ENCODE measurements at regions not wholly inside any gene's neighbourhood (a gene's known extent, or its start where the extent isn't known, plus 50 kb on each side); places are given as distances from the start of the nearest gene placed in this dataset.
"Not testable (repeated sequence)": the region's sequence is repeated elsewhere in the genome, so short reads cannot be mapped to it uniquely, and the experiment has no call there.

DNA sequence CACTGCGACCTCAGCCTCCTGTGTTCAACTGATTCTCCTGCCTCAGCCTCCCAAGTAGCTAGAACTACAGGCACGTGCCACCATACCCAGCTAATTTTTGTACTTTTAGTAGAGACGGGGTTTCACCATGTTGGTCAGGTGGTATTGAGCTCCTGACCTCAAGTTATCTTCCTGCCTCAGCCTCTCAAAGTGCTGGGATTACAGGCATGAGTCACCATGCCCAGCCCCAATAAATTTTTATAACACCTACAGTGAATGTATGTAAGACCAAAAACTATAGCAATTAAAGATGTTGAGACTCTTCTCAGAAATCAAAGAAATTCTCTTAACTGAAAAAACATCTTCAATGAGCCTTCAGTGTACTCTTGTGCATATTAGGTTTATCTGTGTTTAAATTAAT lies 82.2 kb upstream of the MITF start:
- H3K27ac Mint-ChIP-seq, H3K4me3 Mint-ChIP-seq, H3K9me3 Mint-ChIP-seq, ATAC-seq, H3K4me1 Mint-ChIP-seq, H3K27me3 Mint-ChIP-seq, H3K36me3 Mint-ChIP-seq: not testable (repeated sequence)

DNA sequence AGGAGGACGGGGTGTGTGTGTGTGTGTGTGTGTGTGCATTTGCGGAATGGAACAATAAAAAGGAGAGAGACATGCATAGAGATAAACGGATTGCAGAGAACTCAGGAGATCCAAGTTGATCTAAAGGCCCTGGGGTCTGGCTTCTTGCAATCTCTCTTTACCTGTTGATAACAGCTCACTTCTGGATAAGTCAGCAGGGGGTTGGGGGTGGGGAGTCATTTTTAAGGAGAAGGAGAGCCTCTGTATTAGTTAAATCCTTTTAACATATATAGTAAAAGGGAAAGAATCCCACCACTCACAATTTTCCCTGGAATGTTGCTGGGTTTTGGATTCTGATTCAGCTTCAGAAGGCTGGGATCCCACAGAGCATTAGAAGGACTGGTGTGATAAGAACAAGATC lies 87.5 kb upstream of the MITF start:
- Mint-ChIP-seq H3K4me3 (no peak overlapping the region), H3K27me3 (no peaks in the 10 kb centered on the region), H3K27ac (no peak overlapping the region), H3K36me3 (no peaks in the 10 kb centered on the region), H3K4me1 (no peaks in the 10 kb centered on the region), H3K9me3 (no peaks in the 10 kb centered on the region)
- no peak for ATAC-seq

DNA sequence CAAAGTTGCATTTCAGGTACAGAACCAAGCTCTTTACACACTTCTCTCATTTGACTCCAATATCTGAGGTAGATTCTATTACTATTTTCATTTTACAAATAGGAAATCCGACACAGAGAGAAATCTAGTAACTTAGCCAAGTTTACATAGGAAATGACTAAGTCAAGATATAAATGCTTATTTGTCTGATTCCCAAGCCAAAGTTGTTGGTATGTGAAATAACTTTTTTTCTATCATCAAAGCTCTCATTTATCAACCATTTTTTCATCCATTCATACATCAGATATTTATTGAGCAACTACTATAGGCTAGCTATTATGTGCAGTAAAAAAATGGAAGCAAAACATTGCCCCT lies 89.2 kb upstream of the MITF start:
- Mint-ChIP-seq H3K4me1 (no peaks in the 10 kb centered on the region), H3K36me3 (no peaks in the 10 kb centered on the region), H3K27ac (no peak overlapping the region), H3K9me3 (no peaks in the 10 kb centered on the region), H3K4me3 (no peak overlapping the region), H3K27me3 (no peaks in the 10 kb centered on the region)
- no peak for ATAC-seq

DNA sequence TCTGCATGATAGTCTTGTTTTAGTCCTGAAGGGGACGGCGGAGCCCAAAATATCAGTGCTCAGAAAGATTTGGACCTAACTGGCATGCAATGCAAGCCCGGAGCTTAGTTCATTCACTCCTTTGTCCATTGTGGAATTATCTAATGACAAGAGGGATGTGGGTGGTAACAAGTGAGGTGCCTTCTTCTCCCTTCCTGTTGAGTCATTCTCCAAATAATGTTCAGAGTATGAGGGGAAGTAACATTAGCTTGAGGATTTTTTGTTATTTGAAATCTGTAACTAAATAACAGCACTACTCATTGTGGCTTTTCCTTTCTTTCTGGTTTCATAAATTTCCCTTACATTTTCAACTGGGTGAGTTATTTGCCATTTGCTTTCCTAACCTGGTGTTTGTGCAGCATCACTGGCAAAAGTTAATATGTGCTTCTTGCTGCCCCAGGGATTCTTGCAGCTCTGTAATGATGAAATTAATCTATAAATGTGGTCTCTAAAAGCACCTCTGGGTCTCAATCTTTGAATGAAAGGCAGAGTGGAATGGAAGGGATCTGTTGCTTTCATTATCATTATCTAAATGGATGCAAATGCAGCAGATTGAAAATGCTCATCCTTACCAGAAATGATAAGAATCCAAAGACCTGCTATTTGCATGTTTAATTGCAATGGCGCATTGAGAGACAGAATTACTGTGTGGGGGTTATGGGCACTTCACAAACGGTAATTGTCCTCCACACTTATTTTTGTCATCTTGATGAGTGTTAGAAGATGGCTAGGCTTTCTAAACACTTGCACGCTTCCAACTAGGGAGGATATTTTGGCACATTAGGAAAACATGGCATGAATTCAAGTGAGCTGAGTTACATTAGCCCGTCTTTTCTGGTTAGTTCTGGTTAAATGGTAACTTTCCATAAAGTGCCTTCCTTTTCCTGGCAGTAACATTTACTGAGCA lies 89.9 kb upstream of the MITF start:
- Mint-ChIP-seq H3K27me3 (no peaks in the 10 kb centered on the region), H3K4me1 (no peaks in the 10 kb centered on the region), H3K9me3 (no peaks in the 10 kb centered on the region), H3K36me3 (no peaks in the 10 kb centered on the region), H3K4me3 (no peak overlapping the region), H3K27ac (no peak overlapping the region)
- no peak for ATAC-seq

DNA sequence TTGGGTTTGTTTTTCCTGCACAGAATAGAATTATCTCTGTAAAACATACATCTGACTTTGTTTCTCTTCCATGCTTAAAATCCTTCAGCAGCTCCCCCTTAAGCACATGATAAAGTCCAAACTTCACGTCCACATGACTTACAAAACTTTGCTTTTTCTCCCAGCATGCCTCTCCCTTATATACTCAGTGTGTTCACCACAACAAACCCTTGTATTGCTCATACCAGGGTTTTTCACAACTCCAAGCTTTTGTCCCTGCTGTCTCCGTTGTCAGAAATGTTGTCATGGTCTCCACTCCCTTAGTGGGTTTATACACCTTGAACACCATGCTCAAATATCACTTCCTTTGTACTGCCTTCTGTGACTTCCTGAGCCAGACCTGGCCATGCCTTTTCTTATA lies 91.1 kb upstream of the MITF start:
- no peaks in the 10 kb centered on the region for H3K4me1 Mint-ChIP-seq
- H3K27ac Mint-ChIP-seq, result no peak overlapping the region
- no peaks in the 10 kb centered on the region for H3K36me3 Mint-ChIP-seq
- no peak overlapping the region for H3K4me3 Mint-ChIP-seq
- H3K9me3 Mint-ChIP-seq, result no peaks in the 10 kb centered on the region
- no peaks in the 10 kb centered on the region for H3K27me3 Mint-ChIP-seq
- no peak for ATAC-seq

DNA sequence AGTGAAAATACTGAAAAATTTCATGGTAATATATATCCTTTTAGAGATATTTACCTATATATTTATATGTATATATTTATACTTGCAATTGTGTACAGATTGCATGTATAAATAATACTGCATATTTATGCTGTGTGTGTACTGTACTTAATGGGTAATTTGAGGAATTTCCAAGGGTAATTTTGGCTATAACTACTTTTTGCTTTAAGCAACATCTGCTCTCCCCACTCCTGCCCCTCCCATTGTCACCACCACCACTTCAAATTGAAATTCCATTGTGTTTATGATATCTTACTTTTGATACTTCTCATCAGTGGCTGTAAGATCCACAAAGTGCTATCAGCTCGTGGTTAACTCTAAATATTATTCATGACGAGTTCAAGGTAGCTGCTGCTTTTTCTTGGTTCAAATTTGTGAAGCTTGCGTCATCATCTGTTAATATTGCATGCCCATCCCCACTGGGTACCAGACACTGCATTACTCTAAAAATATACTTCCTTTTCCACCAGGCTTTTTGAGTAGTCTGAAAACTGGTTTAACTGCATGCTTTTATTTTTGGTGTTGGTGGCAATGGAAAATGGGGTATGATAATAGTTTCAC lies 91.7 kb upstream of the MITF start:
- Mint-ChIP-seq H3K4me1 (no peaks in the 10 kb centered on the region), H3K36me3 (no peaks in the 10 kb centered on the region), H3K27ac (no peak overlapping the region), H3K9me3 (no peaks in the 10 kb centered on the region), H3K4me3 (no peak overlapping the region), H3K27me3 (no peaks in the 10 kb centered on the region)
- ATAC-seq, result no peak

DNA sequence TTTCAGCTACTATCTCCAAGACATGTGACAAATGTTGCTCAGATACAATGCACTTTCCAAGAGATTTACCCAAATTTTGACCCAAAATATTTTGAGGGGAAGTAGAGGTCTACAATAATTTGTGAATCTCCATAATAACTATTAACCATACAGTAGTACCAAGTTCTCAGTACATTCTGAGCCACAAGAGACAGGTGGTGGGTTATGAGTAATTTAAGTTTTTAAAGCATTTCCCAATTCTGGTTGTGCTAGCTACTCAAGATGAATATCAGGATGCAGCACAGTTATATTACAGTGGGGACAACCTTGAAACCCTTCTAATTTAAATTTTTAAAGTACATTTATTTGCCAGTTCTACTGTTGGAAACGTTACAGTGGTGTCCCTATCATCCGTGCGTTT lies 92.2 kb upstream of the MITF start:
- Mint-ChIP-seq H3K36me3 (no peaks in the 10 kb centered on the region), H3K27ac (no peak overlapping the region), H3K4me3 (no peak overlapping the region), H3K9me3 (no peaks in the 10 kb centered on the region), H3K27me3 (no peaks in the 10 kb centered on the region), H3K4me1 (no peaks in the 10 kb centered on the region)
- ATAC-seq, result no peak

DNA sequence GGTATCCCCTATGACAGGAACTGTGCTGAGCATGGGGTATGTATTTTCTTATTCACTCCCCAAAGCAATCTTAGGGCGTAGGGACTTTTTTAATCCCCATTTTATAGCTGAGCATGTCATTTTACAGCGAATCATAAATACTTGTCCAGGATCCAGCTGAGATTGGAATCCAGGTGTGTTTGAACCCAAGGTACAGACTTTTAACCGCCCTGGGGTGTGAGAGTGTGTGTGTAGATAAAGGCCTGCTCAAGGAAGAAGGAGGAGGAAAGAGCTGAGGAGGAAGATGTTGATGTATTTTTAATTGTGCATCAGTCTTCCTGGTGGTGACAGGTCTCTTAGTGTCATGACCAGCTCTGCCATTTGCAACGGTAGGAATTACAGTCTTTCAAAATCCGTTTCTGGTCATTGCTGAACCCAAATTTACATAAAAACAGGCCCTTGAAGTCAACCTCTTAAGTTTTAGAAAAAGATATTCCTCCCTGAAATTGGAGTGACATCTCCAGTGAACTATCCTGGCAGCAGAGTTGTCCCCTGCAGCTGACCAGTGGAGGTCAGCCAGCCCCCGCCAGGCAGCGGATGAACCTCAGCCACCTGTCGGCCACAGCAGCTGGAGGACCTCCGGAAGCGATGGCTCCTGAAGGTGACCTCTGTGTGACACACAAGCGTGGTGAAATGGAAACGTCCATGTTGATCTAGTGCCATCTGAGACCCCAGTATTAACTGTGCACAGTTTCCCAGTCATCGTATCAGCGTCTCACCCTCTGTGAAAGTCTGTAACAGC lies 92.8 kb upstream of the MITF start:
- Mint-ChIP-seq H3K36me3 (no peaks in the 10 kb centered on the region), H3K9me3 (no peaks in the 10 kb centered on the region), H3K4me3 (no peak overlapping the region), H3K4me1 (no peaks in the 10 kb centered on the region), H3K27ac (no peak overlapping the region), H3K27me3 (no peaks in the 10 kb centered on the region)
- no peak for ATAC-seq

DNA sequence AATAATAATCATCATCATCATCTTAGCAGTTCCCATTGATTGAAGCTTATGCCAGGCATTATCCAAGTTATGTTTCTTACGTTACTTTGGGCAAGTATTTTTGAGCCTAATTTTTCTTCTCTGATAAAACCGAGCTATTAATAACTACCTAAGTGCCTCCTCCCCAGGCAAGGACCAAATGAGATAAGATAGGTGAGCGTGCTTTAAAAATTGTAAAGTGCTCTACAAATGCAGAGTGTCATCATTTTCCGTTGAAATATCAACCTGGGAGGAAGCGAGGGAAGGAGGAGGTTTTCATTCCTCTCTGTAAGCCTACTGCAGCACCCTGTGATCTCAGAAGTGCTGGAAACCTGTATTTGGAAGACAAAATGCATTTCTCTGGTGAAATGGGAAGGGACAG lies 96.7 kb upstream of the MITF start:
- Mint-ChIP-seq H3K4me3 (no peak overlapping the region), H3K27ac (no peak overlapping the region), H3K9me3 (no peaks in the 10 kb centered on the region), H3K4me1 (no peaks in the 10 kb centered on the region), H3K27me3 (no peaks in the 10 kb centered on the region), H3K36me3 (no peaks in the 10 kb centered on the region)
- no peak for ATAC-seq

DNA sequence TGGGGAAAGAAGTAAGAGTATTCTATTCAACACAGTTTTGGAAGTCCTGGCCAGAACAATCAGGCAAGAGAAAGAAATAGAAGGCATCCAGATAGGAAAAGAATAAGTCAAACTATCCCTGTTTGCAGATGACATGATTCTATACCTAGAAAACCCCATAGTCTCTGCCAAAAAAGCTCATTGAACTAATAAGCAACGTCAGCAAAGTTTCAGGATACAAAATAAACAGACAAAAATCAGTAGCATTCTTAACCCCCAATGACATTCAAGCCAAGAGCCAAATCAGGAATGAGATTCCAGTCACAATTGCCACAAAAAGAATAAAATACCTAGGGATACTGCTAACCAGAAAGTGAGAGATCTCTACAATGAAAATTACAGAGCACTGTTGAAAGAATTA lies 99.4 kb upstream of the MITF start:
- H3K9me3 Mint-ChIP-seq, result no peaks in the 10 kb centered on the region
- H3K36me3 Mint-ChIP-seq, result no peaks in the 10 kb centered on the region
- no peak for ATAC-seq
- no peaks in the 10 kb centered on the region for H3K27me3 Mint-ChIP-seq
- H3K4me3 Mint-ChIP-seq, result no peak overlapping the region
- H3K27ac Mint-ChIP-seq, result no peak overlapping the region
- H3K4me1 Mint-ChIP-seq, result no peaks in the 10 kb centered on the region

DNA sequence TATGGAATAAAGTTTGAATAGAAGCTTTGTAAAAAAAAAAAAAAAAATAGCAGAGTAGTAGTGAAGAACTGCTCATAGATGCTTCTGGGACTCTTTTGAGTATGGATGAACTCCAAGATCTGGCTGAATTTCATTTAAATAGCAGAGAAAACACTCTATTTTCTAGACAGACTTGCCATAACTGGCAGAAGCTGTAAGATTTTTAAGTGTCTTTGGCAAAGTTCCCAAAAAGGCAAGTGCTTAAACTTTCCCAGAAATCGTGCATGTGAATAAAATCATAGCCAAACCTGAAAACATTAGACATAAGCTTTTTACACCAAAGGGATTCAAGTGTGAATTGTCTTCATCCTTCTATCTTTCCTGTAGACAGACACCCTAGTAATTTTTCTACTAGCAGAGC lies 110.3 kb upstream of the MITF start:
- no peaks in the 10 kb centered on the region for H3K36me3 Mint-ChIP-seq
- H3K4me1 Mint-ChIP-seq, result no peaks in the 10 kb centered on the region
- no peaks in the 10 kb centered on the region for H3K27me3 Mint-ChIP-seq
- ATAC-seq, result no peak
- no peak overlapping the region for H3K4me3 Mint-ChIP-seq
- peaks cover 33% of the 10 kb centered on the region for H3K9me3 Mint-ChIP-seq
- no peak overlapping the region for H3K27ac Mint-ChIP-seq

DNA sequence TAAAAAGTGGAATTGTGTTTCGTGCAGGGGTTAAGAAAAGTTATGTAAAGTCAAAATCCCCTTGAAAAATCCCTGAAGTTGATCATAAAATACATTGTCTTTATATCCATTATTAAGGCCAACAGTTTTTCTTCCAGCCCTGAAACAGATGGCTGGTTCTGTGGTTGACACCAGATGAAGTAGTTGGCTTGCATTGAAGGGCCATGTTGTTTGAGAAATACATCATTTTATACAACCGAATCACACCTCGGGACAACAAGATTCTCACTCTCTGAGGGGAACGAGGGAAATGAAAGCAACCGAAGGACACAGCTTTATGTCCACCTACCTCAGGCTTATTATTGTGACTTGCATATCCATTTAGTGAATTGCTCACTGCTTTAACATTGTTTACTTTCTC lies 126.0 kb upstream of the MITF start:
- Mint-ChIP-seq H3K4me3 (no peak overlapping the region), H3K4me1 (no peaks in the 10 kb centered on the region), H3K27me3 (no peaks in the 10 kb centered on the region), H3K27ac (no peak overlapping the region), H3K36me3 (no peaks in the 10 kb centered on the region), H3K9me3 (peaks cover 3% of the 10 kb centered on the region)
- ATAC-seq, result no peak

DNA sequence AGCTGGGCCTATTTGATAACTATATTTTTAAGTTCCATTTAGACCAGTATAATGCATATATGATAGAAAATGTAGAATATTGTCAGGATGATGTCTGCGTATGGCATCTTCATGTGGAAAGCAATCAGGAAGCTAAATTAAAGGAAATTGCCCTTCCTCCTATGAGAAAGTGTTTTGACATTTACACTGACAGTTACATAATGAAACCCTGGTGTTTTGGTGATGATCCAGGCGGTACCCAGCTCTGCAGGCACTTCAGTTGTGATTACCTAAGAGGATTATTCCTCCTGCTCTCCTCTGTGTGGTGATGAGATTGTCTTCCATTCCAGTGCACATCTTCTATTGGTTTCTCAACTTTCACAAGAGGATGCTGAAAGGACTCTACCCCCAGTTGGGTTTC lies 126.5 kb upstream of the MITF start:
- Mint-ChIP-seq H3K9me3 (peaks cover 3% of the 10 kb centered on the region), H3K27ac (no peak overlapping the region), H3K36me3 (no peaks in the 10 kb centered on the region), H3K4me1 (no peaks in the 10 kb centered on the region), H3K4me3 (no peak overlapping the region), H3K27me3 (no peaks in the 10 kb centered on the region)
- no peak for ATAC-seq

DNA sequence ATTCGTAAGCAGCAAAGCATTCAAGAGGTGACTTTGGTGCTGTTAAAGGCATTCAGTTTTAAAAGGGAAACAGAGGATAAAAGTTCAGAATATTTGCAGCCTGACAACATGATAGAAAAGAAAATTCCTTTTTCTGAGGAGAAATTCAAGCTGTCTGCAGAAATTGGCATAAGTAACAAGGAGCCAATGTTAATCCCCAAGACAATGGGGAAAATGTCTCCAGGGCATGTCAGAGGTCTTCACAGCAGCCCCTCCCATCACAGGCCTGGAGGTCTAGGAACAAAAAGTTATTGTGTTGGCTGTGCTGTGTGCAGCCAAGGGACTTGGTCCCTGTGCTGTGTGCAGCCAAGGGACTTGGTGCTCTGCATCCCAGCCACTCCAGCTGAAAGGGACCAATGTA lies 129.7 kb upstream of the MITF start:
- H3K27ac Mint-ChIP-seq, H3K9me3 Mint-ChIP-seq, ATAC-seq, H3K36me3 Mint-ChIP-seq, H3K4me3 Mint-ChIP-seq, H3K4me1 Mint-ChIP-seq, H3K27me3 Mint-ChIP-seq: not testable (repeated sequence)

DNA sequence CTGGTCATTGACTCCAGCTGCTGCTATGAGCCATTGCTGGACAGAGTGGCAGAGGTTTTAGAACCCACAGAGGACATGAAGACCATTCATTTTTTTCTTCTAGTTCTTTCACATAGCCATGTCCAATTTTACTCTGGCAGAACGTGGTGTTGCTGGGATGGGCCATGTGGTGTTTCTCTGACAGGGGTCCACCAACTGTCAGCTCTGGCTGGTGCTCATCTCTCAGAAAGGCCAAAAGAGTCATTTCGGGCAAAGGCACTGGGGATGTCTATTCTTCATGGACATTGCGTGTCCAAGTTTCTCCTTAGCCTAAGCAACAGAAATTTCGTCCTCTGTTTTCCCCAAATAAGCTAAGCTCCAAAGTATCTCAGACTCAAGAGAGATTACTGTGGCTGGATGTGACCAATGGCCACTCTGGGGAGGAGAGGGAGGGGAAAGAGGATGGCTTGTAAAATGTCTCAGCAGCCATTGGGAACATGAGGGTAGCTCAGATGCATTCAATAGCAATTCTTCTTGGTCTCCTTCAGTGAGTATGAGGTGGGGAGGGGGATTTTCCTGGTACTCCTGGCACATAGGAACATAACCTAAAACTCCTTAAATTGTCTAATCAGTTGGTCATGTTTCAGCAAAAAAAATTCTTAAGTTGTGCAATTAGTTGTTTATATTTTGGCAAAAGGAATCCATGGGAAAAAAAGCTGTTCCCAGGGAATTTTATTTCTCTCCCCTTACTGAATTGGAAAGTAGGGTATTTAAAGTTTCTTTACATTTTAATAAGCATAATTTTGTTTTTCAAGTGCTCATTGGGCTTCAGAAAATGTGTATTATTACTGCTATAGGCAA lies 131.6 kb upstream of the MITF start:
- no peak overlapping the region for H3K27ac Mint-ChIP-seq
- no peak overlapping the region for H3K4me3 Mint-ChIP-seq
- H3K27me3 Mint-ChIP-seq, result no peaks in the 10 kb centered on the region
- no peak for ATAC-seq
- no peaks in the 10 kb centered on the region for H3K36me3 Mint-ChIP-seq
- H3K4me1 Mint-ChIP-seq, result no peaks in the 10 kb centered on the region
- H3K9me3 Mint-ChIP-seq, result peaks cover 3% of the 10 kb centered on the region

All from stimulated activated memory B cell treated with anti-CD40 and anti-IgM and Interleukin-4, amounts not matched to agents 10 μg/mL and 1 μg/mL and 100 μg/mL, for 72 hours (primary cell).